SK-N-SH (cell line): ENCODE measurements at regions not wholly inside any gene's neighbourhood (a gene's known extent, or its start where the extent isn't known, plus 50 kb on each side); places are given as distances from the start of the nearest gene placed in this dataset.

Source experiments
- CTCF ChIA-PET: fragments of 300-600, 350-600 bp; formaldehyde crosslinking; extraction: SDS; loops from one replicate; lab custom pipeline; 2021; lab: Yijun Ruan, JAX
- POLR2A ChIA-PET: fragments of 350-600 bp; sonication (Branson Sonifier 250); formaldehyde crosslinking; extraction: SDS; loops from one replicate; lab custom pipeline; 2020; ENCODE audit warnings: antibody characterized with exemption, inconsistent platforms; lab: Yijun Ruan, JAX
- DNase-seq: peaks from one replicate; pipeline ENCODE4 v3.0.0; 2012
- H2AFZ ChIP-seq: fragments of 200-600 bp; sonication (generic); 2 replicates; pipeline ENCODE4 v1.8.1; 2016; ENCODE audit warnings: antibody characterized with exemption, mild to moderate bottlenecking, low read depth
- H3F3A ChIP-seq: fragments of 200-600 bp; sonication (generic); replicated peaks from 2 replicates; pipeline ENCODE3; 2016; ENCODE audit warnings: antibody characterized with exemption, mild to moderate bottlenecking; ENCODE audit not compliant: insufficient read depth
- H3K27ac ChIP-seq, 2 experiments: fragments of 200-500 bp in 1 of 2; fragments of 200-600 bp in 1 of 2; sonication (Bioruptor generic) in 1 of 2; sonication (generic), shearing (Covaris generic) in 1 of 2; 2 replicates each; pipeline versions ENCODE4 v1.5.1 to v1.6.1; 2014 to 2016; ENCODE audit warnings: low read depth in 2 of 2, inconsistent platforms in 1 of 2, low read length in 1 of 2, mild to moderate bottlenecking in 1 of 2, mixed read lengths in 1 of 2
- H3K27me3 ChIP-seq: fragments of 200-600 bp; sonication (generic), shearing (Covaris generic); 2 replicates; pipeline ENCODE4 v1.6.1; 2016; ENCODE audit warnings: mixed run types; ENCODE audit not compliant: insufficient read depth
- H3K36me3 ChIP-seq, 2 experiments: fragments of 200-500 bp in 1 of 2; fragments of 200-600 bp in 1 of 2; sonication (Bioruptor generic) in 1 of 2; sonication (generic) in 1 of 2; replicated peaks in 1 of 2; 2 replicates each; pipeline versions ENCODE3 to v1.5.1; 2014 to 2016; ENCODE audit warnings: low read length in 1 of 2, mild to moderate bottlenecking in 1 of 2; ENCODE audit not compliant: insufficient read depth in 2 of 2, control insufficient read depth in 1 of 2
- H3K4me1 ChIP-seq, 2 experiments: fragments of 200-500 bp in 1 of 2; fragments of 200-600 bp in 1 of 2; sonication (Bioruptor generic) in 1 of 2; sonication (generic), shearing (Covaris generic) in 1 of 2; 2 replicates each; pipeline versions ENCODE4 v1.5.1 to v1.6.1; 2014 to 2016; ENCODE audit warnings: low read depth in 1 of 2, low read length in 1 of 2, mixed run types in 1 of 2; ENCODE audit not compliant: insufficient read depth in 2 of 2, control insufficient read depth in 1 of 2
- H3K4me2 ChIP-seq: fragments of 200-600 bp; sonication (generic), shearing (Covaris generic); 2 replicates; pipeline ENCODE4 v1.6.1; 2017; ENCODE audit warnings: mixed run types
- H3K4me3 ChIP-seq, 2 experiments: fragments of 200-500 bp in 1 of 2; fragments of 200-600 bp in 1 of 2; sonication (Bioruptor generic) in 1 of 2; sonication (generic), shearing (Covaris generic) in 1 of 2; 2 replicates each; pipeline versions ENCODE4 v1.5.1 to v1.8.1; 2014 to 2016; ENCODE audit warnings: low read depth in 2 of 2, inconsistent platforms in 1 of 2, low read length in 1 of 2, mild to moderate bottlenecking in 1 of 2, mixed read lengths in 1 of 2, moderate library complexity in 1 of 2
- H3K79me2 ChIP-seq: fragments of 200-600 bp; sonication (generic); 2 replicates; pipeline ENCODE4 v1.8.1; 2017; ENCODE audit warnings: mild to moderate bottlenecking; ENCODE audit not compliant: insufficient read depth
- H3K9ac ChIP-seq: fragments of 200-600 bp; sonication (generic); 2 replicates; pipeline ENCODE4 v1.6.1; 2017; ENCODE audit warnings: mixed run types
- H3K9me2 ChIP-seq: fragments of 200-600 bp; sonication (generic); 2 replicates; pipeline ENCODE4 v1.6.1; 2017; ENCODE audit warnings: mixed run types
- H3K9me3 ChIP-seq: fragments of 200-600 bp; sonication (generic); 2 replicates; pipeline ENCODE4 v1.6.1; 2017; ENCODE audit warnings: mixed run types, mild to moderate bottlenecking, moderate library complexity
- H4K20me1 ChIP-seq: fragments of 200-600 bp; sonication (generic); 2 replicates; pipeline ENCODE4 v1.6.1; 2017; ENCODE audit warnings: mild to moderate bottlenecking, mixed run types; ENCODE audit not compliant: insufficient read depth
- CHD2 ChIP-seq: fragments of 150-350 bp; IDR thresholded peaks from 2 replicates; pipeline ENCODE4 v1.6.1; 2018; ENCODE audit warnings: low read length; ENCODE audit not compliant: partially characterized antibody
- EP300 ChIP-seq, 2 experiments: IDR thresholded peaks; 2 replicates each; pipeline versions ENCODE4 v1.4.0 to v1.6.1; 2012; ENCODE audit warnings: borderline replicate concordance in 1 of 2, low read depth in 1 of 2, low read length in 1 of 2
- EZH2phosphoT487 ChIP-seq: fragments of 200-600 bp; sonication (generic); IDR thresholded peaks from 2 replicates; pipeline ENCODE4 v1.6.1; 2017; ENCODE audit warnings: low read depth, mixed run types, mild to moderate bottlenecking, antibody characterized with exemption, moderate library complexity, borderline replicate concordance
- FOXJ3 ChIP-seq: sonication (generic); formaldehyde crosslinking; IDR thresholded peaks from 2 replicates; pipeline ENCODE4 v1.5.1; 2020; ENCODE audit warnings: mild to moderate bottlenecking, missing genetic modification reagents
- MXI1 ChIP-seq: IDR thresholded peaks from 2 replicates; pipeline ENCODE4 v1.6.1; 2012; ENCODE audit warnings: mild to moderate bottlenecking, low read depth, low read length, improper control_type of control experiment
- NFIC ChIP-seq: IDR thresholded peaks from 2 replicates; pipeline ENCODE4 v1.4.0; 2012; ENCODE audit warnings: borderline replicate concordance
- NRF1 ChIP-seq: IDR thresholded peaks from 2 replicates; pipeline ENCODE4 v1.6.1; 2012; ENCODE audit warnings: low read depth, mild to moderate bottlenecking, low read length
- RCOR1 ChIP-seq: fragments of 150-350 bp; IDR thresholded peaks from 2 replicates; pipeline ENCODE4 v1.6.1; 2017; ENCODE audit warnings: antibody characterized with exemption, low read length
- RFX5 ChIP-seq: IDR thresholded peaks from 2 replicates; pipeline ENCODE4 v1.6.1; 2012; ENCODE audit warnings: mild to moderate bottlenecking, improper control_type of control experiment, low read length
- TAF1 ChIP-seq: IDR thresholded peaks from 2 replicates; pipeline ENCODE4 v1.6.1; 2012; ENCODE audit warnings: low read depth, mild to moderate bottlenecking, low read length, moderate library complexity, borderline replicate concordance
- TEAD4 ChIP-seq: IDR thresholded peaks from 2 replicates; pipeline ENCODE4 v1.4.0; 2012; ENCODE audit warnings: mild to moderate bottlenecking, borderline replicate concordance; ENCODE audit not compliant: insufficient read depth
- WGBS: methylation state at CpG from one replicate; pipeline ENCODE4 v1.1.6; 2017; ENCODE audit warnings: low lambda C conversion rate; 5-methylcytosine and 5-hydroxymethylcytosine counted together
- TF ChIP-seq, protein P1 (sequence below): fragments of 150-350 bp; IDR thresholded peaks from 2 replicates; pipeline ENCODE4 v1.6.1; 2016; ENCODE audit warnings: mild to moderate bottlenecking, low read depth, low read length
- TF ChIP-seq, protein P2 (sequence below): IDR thresholded peaks from 2 replicates; pipeline ENCODE4 v1.4.0; 2012; ENCODE audit warnings: low read depth
- TF ChIP-seq, protein P3 (sequence below): IDR thresholded peaks from 2 replicates; pipeline ENCODE4 v1.4.0; 2012; ENCODE audit warnings: low read depth, borderline replicate concordance

DNA sequence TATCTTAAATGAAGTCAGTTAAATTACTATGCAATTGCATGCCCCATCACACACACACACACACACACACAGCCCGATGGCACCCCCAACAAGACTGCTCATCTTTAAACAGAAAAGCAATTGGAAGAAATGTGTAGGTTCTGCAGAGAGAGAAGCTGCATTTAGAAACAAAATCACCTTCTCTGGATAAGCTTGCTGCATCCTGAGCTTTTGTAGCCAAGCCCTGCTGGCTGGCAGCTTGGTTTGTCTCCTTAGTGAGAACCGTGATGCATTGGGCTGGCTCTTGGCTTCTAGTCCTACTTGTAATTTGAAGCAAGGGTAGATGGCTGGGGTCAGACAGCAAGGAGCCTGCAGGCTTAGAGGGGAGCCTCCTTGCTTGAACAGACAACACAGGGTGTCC is 153.8 kb downstream of the SOX9 start:
- no peaks in the 10 kb centered on the region for H3K9me3 ChIP-seq
- H3K4me3 ChIP-seq = no peak overlapping the region
- H3F3A ChIP-seq = peaks cover 6% of the 10 kb centered on the region
- no peak overlapping the region for H3K4me2 ChIP-seq
- ChIA-PET POLR2A (no interaction called here), CTCF (interaction anchor here (0.7 to 1.1 kb wide), 2 partner anchors 71 to 74 kb away, joined by 3 read pairs; no protein-coding TSS in a partner anchor)
- no peaks in the 10 kb centered on the region for H3K36me3 ChIP-seq
- H3K4me1 ChIP-seq = peaks cover 5 to 8% of the 10 kb centered on the region in 2 experiments; a peak in 3 of 4 replicates
- H3K9me2 ChIP-seq = no peaks in the 10 kb centered on the region
- no peaks in the 10 kb centered on the region for H3K79me2 ChIP-seq
- no peaks in the 10 kb centered on the region for H3K27me3 ChIP-seq
- H3K27ac ChIP-seq = no peak overlapping the region
- H3K9ac ChIP-seq = no peak overlapping the region
- TF ChIP-seq, protein P1, sequence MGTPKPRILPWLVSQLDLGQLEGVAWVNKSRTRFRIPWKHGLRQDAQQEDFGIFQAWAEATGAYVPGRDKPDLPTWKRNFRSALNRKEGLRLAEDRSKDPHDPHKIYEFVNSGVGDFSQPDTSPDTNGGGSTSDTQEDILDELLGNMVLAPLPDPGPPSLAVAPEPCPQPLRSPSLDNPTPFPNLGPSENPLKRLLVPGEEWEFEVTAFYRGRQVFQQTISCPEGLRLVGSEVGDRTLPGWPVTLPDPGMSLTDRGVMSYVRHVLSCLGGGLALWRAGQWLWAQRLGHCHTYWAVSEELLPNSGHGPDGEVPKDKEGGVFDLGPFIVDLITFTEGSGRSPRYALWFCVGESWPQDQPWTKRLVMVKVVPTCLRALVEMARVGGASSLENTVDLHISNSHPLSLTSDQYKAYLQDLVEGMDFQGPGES = no peak
- TF ChIP-seq FOXJ3 (no peak), NFIC (no peak), TEAD4 (no peak), MXI1 (no peak), RCOR1 (no peak), TAF1 (no peak), EZH2phosphoT487 (no peak), EP300 (IDR thresholded peaks at IDR 0.05; ENCODE audit: borderline replicate concordance in 1 of 2, low read depth in 1 of 2, low read length in 1 of 2) (no peak), RFX5 (no peak), NRF1 (no peak), CHD2 (no peak)
- TF ChIP-seq, protein P2, sequence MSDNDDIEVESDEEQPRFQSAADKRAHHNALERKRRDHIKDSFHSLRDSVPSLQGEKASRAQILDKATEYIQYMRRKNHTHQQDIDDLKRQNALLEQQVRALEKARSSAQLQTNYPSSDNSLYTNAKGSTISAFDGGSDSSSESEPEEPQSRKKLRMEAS = no peak
- TF ChIP-seq, protein P3, sequence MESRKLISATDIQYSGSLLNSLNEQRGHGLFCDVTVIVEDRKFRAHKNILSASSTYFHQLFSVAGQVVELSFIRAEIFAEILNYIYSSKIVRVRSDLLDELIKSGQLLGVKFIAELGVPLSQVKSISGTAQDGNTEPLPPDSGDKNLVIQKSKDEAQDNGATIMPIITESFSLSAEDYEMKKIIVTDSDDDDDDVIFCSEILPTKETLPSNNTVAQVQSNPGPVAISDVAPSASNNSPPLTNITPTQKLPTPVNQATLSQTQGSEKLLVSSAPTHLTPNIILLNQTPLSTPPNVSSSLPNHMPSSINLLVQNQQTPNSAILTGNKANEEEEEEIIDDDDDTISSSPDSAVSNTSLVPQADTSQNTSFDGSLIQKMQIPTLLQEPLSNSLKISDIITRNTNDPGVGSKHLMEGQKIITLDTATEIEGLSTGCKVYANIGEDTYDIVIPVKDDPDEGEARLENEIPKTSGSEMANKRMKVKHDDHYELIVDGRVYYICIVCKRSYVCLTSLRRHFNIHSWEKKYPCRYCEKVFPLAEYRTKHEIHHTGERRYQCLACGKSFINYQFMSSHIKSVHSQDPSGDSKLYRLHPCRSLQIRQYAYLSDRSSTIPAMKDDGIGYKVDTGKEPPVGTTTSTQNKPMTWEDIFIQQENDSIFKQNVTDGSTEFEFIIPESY = no peak
- no peaks in the 10 kb centered on the region for H4K20me1 ChIP-seq
- WGBS = 80% methylated on average over 2 of the region's 2 CpGs
- no peak overlapping the region for H2AFZ ChIP-seq
- no peak for DNase-seq

DNA sequence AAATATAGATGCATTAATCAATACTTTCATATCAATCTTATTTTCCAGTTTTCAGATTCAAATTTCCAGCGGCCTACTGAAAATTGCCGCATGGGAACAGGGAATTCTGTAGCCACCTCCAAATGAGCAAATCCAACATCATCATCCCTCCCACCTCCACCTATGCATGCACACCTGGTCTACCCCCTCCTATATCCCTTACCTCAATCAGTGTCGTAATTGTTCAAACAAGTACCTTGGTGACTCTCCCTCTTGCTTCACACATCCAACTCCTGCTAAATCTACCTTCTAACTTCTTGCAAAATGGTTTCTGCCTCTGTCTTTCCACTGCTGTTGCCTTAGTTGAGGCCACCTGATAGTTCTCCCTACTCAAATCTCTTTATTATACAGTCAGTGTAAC is 160.1 kb downstream of the SOX9 start:
- Histone ChIP-seq H3K4me2 (no peak overlapping the region), H3K4me3 (no peak overlapping the region), H3K27ac (no peak overlapping the region), H3K9me3 (no peaks in the 10 kb centered on the region), H3K27me3 (no peaks in the 10 kb centered on the region), H3K4me1 (no peaks in the 10 kb centered on the region), H3F3A (no peaks in the 10 kb centered on the region), H3K9ac (no peak overlapping the region), H2AFZ (no peak overlapping the region), H3K36me3 (no peaks in the 10 kb centered on the region), H3K79me2 (no peaks in the 10 kb centered on the region), H3K9me2 (no peaks in the 10 kb centered on the region), H4K20me1 (no peaks in the 10 kb centered on the region)
- WGBS = 80% methylated on average over 3 of the region's 3 CpGs
- no peak for DNase-seq
- ChIA-PET CTCF (no interaction called here), POLR2A (no interaction called here)
- no peak for TF ChIP-seq CHD2
- TF ChIP-seq, protein P3 = no peak
